Mucosa of descending colon (tissue), 3 donors: ENCODE measurements at regions not wholly inside any gene's neighbourhood (a gene's known extent, or its start where the extent isn't known, plus 50 kb on each side); places are given as distances from the start of the nearest gene placed in this dataset.

Source experiments
- ATAC-seq: fragments of 200-7000 bp; cut with Tn5 transposase; one replicate; pipeline ENCODE4 v1.9.1; 2020; ENCODE audit warnings: mild to moderate bottlenecking, moderate library complexity
- DNase-seq, 3 donors: peaks; one replicate each; pipeline ENCODE4 v3.0.0-alpha.2; 2020
- H3K36me3 ChIP-seq: fragments of 200-600 bp; one replicate; pipeline ENCODE4 v1.8.0; 2021; ENCODE audit warnings: low read depth, mild to moderate bottlenecking
- H3K4me1 ChIP-seq: fragments of 200-600 bp; one replicate; pipeline ENCODE4 v1.8.0; 2021; ENCODE audit warnings: low read depth, mild to moderate bottlenecking
- H3K4me3 ChIP-seq: fragments of 200-600 bp; one replicate; pipeline ENCODE4 v1.8.0; 2021; ENCODE audit warnings: mild to moderate bottlenecking
- H3K9me3 ChIP-seq: fragments of 200-600 bp; one replicate; pipeline ENCODE4 v1.8.0; 2021; ENCODE audit warnings: mild to moderate bottlenecking
- CTCF ChIP-seq: fragments of 200-600 bp; IDR thresholded peaks from one replicate; pipeline ENCODE4 v1.8.0; 2022; ENCODE audit warnings: antibody characterized with exemption, mild to moderate bottlenecking
- intact Hi-C, 2 donors: fragments of 100-400 bp; cut with DNase I in 1 of 2; cut with micrococcal nuclease in 1 of 2; formaldehyde crosslinking; loops; one replicate each; pipeline versions ENCODE4 v1.11.0 to v1.11.1; 2022; cut with DNase I, micrococcal nuclease
- donor health status: DM: no; HTN: no; CAD: no; lungs with moderate emphysema.
- donor health status: DM: no; HTN: no; CAD: no.
- donor health status: DM: no; HTN: yes; CAD: no.

- H3K4me1 ChIP-seq = no peaks in the 10 kb centered on the region
- no peaks in the 10 kb centered on the region for H3K36me3 ChIP-seq
- ATAC-seq (no peak), DNase-seq (no peak)
- no peaks in the 10 kb centered on the region for H3K9me3 ChIP-seq
- intact Hi-C loops = no loop called here
- H3K4me3 ChIP-seq = no peak overlapping the region
- no peak for TF ChIP-seq CTCF
Measured at GRCh38 chr9:31232485-31232884, 1152.0 kb upstream of the ACO1 start.

- ATAC-seq = no peak
- intact Hi-C loops = no loop called here
Measured at GRCh38 chr9:31236344-31236743, 1148.1 kb upstream of the ACO1 start.

DNA sequence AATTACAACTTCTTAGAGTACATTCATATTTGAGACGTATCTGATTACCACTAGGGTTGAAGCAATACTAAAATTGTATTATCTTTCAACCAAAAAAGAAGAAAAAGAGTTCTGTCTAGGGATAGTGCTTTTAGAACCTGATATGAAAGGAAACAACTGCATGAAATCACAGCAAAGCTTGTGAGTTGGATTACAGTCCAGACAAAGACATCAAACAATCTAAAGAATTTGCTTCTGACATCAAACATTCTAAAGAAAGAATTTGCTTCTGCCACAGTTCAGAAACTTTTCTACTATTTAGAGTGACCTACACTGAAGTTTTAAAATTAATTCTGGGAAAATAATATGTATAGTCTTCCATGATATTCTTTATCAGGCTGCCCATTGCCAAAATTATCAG is 1141.1 kb upstream of the ACO1 start:
- TF ChIP-seq CTCF = no peak
- ATAC-seq (no peak), DNase-seq (no peak)
- H3K4me3 ChIP-seq = no peak overlapping the region
- no peaks in the 10 kb centered on the region for H3K9me3 ChIP-seq
- intact Hi-C loops = no loop called here
- no peaks in the 10 kb centered on the region for H3K4me1 ChIP-seq
- no peaks in the 10 kb centered on the region for H3K36me3 ChIP-seq

More at GRCh38 chr9:31236344-31236743, 1148.1 kb upstream of the ACO1 start:
- no peak for DNase-seq
- no peak overlapping the region for H3K4me3 ChIP-seq
- no peaks in the 10 kb centered on the region for H3K9me3 ChIP-seq
- no peak for TF ChIP-seq CTCF
- H3K36me3 ChIP-seq = no peaks in the 10 kb centered on the region
- no peaks in the 10 kb centered on the region for H3K4me1 ChIP-seq

- no peaks in the 10 kb centered on the region for H3K36me3 ChIP-seq
- ATAC-seq = no peak
- H3K4me3 ChIP-seq = no peak overlapping the region
- H3K4me1 ChIP-seq = no peaks in the 10 kb centered on the region
- no peaks in the 10 kb centered on the region for H3K9me3 ChIP-seq
- intact Hi-C loops = no loop called here
- DNase-seq = no peak
- TF ChIP-seq CTCF = no peak
Measured at GRCh38 chr9:31248156-31248555, 1136.3 kb upstream of the ACO1 start.

DNA sequence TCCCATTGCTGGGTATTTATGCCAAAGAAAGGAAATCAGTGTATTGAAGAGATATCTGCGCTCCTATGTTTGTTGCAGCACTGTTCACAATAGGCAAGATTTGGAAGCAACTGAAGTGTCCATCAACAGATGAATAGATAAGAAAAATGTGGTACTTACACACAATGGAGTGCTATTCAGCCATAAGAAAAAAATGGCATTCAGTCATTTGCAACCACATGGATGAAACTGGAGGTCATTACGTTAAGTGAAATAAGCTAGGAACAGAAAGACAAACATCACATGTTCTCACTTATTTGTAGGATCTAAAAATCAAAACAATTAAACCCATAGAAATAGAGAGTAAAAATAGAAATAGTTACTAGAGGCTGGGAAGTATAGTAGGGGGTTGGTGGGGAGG is 1133.1 kb upstream of the ACO1 start:
- H3K36me3 ChIP-seq = no peaks in the 10 kb centered on the region
- no peak for TF ChIP-seq CTCF
- intact Hi-C loops = no loop called here
- H3K4me3 ChIP-seq = no peak overlapping the region
- DNase-seq (no peak), ATAC-seq (no peak)
- H3K9me3 ChIP-seq = peaks cover 2% of the 10 kb centered on the region
- no peaks in the 10 kb centered on the region for H3K4me1 ChIP-seq
